NCI-H2227 (cell line): ENCODE measurements at regions not wholly inside any gene's neighbourhood (a gene's known extent, or its start where the extent isn't known, plus 50 kb on each side); places are given as distances from the start of the nearest gene placed in this dataset.
A peak's percentile ranks its signal among the peaks of the same experiment; 100 is the strongest.

Experiments used
- DNase-seq: peaks from one replicate; lab custom pipeline; 2025; ENCODE audit not compliant: unreplicated experiment; lab: John Stamatoyannopoulos, UW

DNA sequence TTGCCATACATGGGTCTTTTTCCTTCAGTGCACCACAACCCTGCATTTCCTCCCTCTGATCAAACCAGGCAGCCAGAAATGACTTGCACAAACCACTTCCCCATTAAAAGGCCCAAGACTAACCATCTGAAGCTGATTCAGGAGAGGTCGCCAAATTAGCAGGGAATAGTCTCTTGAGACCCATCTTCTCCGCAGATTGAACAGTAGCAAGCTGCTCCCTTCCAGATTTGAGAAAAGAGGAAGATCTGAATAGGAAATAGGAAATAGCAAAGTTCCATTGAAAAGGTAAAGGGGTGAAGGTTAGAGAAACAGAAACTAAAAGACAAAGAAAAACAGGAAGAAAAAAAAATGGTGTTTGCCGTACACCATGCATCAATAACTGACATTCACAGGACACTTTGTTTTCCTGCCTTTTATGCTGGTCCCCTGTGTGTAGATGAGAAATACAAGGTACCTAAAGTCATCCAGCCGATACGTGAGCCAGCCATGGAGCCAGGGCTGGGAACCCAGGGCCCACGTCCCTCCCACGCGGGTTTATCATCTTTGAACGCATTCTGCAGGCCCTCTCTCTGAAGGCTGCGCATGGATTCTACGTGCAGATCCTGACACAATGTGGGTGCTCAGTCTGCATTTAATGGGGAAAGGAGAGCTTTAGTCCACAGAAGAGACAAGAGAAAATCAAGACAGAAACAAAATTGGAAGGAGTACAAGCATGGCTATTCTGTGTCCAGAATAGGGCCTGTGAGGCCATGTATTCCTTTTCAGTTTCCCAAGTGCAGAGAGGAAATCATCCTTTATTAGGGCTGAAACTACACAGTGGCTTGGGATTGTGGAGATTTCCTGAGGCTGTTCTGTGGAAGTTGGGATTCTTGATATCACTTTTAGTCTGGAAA, 268.4 kb upstream of the NPVF start:
- no peak for DNase-seq

DNA sequence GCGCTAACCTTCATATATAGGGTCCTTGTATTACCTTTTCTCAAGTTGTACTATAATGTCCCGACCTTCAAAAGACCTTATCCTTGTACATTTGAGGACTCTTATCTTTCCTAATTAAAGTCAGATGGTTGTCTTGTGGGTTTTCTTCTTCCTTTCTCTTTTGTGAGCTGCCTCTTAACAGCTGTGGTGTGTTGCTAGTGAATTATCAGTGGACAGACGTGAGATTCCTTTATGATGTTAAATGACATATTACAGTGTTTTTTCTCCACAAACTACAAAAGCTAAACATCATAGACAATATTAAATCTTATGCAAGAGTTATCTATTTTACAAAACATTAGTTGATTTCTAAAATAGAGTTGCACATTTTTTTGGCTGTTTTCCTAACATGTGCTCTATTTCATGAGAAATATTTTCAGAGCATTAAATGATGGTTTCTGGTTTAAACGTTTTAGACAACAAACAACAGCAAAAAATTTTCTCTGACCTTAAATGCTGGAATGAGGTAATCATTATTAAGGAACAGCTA, 272.2 kb upstream of the NPVF start:
- DNase-seq: no peak

DNA sequence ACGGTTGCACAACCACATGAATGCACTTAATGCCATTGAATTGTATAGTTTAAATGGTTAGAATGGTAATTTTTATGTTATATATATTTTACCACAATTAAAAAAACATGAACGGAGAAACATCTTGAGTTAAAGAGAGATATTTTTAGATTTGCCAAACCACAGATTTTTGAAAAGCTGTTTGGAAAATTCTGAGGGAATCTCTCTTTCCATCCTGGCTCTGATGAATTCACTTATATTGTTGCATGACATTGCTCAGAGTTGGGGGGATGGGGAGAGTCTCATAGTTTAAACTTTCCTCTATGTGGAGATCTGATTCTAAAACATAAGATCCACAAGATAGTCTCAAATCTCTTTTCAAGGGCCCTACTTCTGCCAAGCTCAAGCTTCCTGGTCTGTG, 275.0 kb upstream of the NPVF start:
- no peak for DNase-seq

DNA sequence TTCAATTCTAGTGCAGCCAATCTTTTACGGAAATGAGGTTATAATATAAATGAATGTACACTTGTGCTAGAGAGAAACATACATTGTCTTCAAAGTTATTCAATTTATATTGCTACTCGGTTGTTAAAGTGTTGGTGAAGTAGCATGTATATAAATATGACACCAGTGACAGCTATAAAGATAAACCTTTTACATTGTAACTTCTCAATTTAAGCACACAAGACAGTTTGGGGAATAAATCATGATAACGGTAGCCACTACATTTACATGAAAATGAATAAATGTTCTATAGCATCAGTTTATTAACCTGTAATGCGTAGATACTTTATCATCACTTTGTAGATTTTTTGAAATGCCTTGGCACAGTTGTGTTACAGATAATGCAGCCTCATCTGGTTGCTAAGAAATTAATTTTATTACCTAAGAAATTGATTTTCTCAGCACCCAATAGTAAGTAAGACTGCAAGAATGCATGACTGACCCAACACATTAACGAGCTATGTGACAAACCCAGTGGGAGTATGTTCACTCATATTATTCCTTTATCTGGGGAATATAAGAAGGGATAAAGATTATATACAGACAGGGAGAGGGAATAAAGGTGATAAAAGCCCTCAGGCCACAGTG, 283.9 kb upstream of the NPVF start:
- DNase-seq: no peak

DNA sequence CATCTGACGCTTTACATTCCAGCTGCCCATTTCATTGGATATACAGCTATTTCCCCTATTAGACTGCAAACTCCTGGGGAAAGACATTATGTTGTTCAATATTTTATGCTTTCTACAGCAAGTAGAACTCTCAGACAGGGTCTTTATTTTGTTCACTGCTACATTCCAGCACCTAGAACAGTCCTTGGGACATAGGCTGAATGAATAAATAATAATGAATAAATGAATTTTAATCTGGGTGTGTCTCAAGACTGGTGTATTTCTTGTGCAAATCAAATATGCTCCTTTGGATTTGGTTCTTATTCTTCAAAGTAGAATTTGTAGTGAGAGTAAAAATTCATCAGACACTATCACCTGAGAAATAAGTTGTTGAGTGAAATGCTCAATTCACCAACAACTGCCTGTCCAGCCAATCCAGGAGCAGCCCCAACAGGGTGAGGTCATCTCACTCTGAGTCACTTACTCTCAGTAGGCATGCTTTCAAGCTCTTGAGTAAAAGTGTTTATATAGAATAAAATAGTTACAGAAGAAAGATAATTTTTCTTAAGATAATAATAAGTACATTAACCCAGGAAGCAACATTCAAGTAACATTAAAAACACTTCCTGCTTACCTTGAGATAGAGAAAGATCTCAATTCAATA, 287.5 kb upstream of the NPVF start:
- DNase-seq: no peak

DNA sequence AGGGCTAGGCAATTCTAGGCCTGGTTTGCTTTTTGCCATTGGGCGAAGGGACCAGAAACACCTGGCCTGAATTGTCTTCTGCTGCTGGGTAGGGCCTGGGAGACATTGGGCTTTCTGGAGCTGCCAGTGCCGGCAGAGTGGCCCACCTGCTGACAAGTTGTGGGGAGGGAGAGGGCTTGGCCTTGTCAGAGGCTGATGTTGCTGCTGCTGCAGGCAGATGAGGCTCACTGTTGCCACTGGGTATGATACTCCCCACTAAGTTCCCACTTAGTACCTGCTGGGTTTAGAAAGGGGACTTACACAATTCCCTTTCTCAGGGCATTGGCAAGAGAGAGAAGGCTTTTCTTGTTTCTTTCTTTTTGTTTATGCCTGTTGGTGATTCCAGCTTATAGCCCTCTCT, 289.6 kb upstream of the NPVF start:
- no peak for DNase-seq

DNA sequence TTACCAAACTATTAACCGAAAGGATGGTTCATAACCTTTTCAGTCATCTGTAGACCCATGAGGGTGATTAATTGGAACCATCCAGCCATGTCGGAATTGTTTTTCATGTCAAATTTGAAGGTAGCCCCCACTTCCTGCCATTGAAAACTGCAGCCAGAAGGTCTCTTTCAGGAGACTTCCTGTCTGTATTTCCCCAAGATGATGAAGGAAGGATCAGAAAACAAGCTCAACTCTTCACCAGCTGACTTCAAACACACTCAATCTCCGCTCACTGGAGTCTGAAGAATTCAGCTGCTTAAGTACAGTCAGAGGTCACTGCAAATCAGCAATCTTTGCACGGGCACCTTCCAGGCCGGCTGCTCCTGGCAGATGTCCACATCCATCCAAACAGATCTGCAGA, 291.7 kb upstream of the NPVF start:
- DNase-seq: no peak

DNA sequence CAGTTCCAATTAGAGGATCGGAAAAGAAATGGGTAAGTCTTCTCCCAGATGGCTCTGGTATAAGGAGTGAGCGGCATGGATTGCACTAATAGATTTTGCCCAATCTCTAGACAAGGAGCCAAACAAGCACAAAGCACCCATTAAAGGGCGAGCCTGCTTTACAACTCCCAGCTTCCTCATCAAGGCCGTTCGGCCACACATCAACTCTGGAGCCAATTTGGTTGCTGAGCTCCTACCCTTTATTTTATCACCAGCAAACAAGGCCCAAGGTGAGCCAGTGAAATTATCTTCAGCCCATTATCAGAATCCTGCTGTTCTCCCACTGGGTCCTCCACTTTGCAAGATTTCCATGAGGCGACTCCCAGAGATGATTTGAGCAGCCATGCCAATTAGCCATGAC, 292.2 kb upstream of the NPVF start:
- peak; percentile 81 for DNase-seq

DNA sequence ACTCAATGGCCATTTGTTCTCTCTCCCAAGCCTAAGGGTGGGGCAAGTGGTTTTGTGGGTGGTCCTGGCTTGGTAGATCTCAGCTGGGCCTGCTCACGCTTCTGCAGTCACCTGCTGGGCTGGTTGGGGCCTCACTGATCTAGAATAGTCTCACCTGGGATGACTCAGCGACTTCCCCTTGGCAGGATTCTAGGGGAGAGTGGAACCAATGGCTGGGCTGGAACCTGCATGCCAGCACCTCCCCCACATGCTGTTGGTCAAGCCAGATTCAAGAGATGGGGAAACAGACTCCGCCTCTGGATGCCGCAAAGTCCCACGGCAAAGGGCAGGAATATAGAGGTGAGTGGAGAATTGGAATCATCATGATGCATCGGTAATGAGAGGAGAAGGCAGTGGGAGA, 292.9 kb upstream of the NPVF start:
- peak; percentile 21 for DNase-seq

DNA sequence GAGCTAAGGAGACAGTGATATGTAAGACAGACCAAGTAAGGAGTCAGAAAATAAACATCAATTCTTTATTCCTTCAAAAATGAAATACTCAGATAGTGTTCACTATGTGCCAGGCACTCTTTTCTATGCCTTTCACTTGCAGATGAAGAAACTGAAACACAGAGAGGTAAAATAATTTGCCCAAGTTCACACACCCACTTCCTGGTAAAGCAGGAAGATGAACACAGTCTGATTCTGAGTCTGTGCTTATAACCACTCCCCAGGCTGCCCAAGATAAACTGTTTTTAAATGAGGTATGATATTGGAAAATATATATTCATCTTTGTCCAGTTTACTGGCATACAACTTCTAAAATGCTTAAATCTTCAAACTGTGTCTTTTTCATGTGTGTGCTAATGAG, 294.4 kb upstream of the NPVF start:
- no peak for DNase-seq

DNA sequence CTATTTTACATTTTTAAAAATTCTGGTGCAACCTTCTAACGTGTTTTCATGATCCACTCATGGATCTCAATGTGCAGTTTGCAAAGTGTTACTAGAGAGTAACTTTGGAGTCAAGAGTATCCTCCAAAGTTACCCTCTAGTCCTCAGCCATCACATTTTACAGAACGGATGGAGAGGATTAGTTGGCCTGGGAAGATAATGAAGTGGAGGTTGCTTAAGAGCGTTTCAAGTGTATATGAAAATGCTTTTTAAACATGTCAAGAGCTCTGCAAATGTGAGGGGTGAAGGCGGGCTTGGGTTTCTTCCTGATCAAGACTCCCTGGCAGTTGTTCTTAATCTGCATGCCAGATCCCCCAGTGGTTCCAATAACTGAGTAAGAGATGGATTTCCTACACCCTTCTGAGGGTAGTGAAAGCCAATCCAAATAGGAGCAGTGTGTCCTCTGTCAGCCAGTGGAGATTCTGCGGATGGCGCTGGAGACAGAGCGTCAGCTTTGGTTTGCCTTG, 299.4 kb upstream of the NPVF start:
- no peak for DNase-seq

DNA sequence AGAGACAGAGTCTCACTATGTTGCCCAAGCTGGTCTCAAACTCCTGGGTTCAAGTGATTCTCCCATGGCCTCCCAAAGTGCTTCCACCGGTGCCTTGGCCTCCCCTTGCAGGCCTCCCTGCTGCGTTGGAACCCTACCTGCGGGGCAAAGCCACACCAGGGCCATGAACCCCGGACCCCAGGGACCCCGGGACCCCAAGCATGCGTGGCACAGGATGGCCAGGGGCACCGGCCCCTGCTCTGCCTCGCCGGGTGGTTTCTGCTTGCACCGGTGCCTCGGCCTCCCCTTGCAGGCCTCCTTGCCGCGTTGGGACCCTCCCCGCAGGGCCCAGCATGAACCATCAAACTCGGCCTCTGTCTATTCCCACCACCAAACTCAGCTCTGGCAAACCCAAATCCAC, 301.0 kb upstream of the NPVF start:
- no peak for DNase-seq

DNA sequence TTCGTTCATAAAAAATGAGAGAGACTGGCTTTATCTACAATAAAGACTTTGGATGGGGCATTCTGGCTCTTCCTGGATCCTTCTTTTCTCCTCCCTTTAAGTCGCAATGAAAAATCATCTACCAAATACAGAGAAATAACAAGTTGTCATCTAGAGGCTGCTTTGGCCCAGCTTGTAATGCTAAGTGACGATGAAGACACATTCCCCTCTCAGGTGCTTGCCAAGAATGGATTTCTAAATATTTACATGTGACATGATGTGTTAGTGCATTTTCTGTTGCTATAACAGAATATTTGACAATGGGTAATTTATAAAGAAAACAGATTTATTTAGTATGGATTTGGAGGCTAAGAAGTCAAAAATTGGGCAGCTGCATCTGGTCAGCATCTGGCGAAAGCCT, 308.6 kb upstream of the NPVF start:
- no peak for DNase-seq

DNA sequence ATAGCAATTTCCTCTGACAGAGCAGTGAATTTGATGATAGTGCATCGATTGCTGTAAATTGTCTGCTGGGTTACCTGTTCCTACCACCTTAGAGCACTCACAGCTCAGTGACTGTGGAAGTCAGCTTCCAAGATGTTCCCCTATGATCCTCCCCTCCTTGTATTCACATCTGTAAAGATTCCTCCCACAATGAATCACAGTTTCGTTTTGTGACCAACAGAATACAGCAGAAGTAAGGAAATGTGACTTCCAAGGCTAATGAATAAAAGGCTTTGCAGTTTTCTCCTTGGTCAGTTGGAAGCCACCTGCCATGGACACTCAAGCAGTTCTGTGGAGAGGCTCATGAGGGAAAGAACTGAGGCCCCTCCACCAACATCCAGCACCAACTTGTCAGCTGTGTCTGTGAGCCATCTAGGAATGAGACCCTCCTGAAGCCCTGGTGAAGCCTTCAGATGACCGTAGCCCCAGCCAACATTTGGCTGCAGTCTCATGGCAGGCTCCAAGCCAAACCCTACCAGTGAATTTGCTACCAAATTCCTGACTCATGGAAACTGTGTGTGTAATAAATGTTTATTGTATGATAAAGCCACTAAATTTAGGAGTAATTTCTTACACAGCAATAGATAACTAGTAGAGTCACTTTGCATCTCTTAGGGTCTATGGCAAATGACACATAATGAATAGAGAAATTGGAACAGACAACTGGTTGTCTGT, 309.5 kb upstream of the NPVF start:
- no peak for DNase-seq

DNA sequence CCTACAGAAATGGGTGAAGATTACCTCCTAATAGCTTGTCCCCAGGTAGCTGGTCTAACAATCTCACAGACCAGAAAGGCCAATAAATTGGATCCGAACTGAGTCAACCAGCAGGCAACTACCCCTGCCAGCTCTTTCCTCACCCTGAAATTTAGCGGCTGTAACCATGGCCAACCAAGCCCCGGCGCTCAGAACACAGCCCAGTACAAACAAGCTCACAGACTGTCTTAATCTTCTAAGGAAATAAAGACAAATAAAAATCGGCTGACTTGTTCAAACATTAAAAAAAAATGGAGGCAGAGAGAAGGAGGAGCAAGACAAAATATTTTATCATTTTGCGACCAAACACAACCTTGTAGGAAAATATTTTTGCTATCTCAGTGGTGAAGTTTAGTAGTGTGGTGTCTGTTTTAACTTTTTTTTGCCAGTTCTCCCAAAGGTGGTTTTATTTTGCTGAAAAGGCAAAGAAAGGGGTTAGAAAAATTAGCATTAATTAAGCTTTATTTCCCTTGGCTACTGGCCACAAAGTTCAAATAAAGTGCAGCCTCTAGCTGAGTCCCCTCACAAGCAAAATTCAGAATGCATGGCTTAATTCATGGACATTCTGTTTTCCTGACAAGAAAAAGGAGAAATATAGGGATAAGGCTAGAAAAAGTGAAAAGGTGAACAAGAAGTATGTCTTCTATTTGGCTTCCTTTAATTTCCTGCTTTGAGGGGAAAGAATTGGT, 313.0 kb upstream of the NPVF start:
- DNase-seq: no peak

DNA sequence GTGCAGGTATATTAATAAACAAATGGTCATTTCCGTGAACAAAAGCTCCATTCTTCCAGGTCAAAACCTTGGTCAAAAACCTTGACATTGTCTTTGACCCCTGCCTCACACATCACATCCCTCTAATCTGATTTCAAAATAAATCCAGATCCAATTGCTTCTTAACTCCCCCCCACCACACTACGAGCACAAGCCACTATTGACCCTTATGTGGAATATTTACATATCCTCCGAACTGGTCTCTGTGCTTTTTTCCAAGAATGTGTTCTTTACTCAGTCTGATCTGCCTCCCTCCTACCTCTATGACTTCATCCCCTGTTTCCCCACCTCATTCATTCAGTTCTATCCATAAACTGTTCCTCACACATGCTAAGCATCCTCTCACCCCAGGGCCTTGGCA, 313.6 kb upstream of the NPVF start:
- DNase-seq: no peak

DNA sequence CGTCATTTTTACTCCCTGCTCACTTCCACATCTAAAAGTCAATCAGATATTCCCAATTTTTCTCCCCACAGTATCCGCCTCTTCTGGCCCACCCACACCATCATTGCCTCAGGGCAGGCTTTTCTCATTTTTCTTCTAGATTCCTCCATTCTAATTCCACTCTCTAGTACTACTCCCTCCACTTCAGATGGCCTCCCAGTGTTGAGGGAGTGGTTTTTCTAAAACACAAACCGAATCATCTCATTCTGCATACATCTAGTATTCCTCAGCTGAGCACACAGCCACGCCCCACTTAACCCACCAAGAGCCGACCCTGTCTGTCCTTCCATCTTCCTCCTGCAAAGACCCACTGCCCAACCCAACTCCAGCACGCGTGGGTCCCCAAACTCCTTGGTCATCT, 314.9 kb upstream of the NPVF start:
- no peak for DNase-seq

DNA sequence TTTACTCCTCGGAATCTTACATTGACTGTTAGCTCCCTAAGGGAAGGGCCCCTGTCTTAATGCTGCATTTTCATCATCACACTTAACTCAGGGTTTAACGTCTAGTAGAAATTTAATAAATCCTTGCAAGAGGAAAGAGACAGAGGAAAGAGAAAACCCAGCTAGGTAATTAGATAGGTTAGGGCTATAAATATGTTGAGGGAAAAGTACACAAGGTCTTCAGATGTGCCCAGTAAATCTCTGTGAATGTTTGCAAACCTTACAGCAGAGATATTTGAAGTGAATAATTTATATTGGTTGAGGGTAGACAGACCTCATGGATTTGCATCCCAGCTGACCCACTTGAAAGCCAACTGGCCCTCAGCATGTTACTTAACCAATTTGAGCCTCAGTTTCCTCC, 315.5 kb upstream of the NPVF start:
- DNase-seq: no peak

DNA sequence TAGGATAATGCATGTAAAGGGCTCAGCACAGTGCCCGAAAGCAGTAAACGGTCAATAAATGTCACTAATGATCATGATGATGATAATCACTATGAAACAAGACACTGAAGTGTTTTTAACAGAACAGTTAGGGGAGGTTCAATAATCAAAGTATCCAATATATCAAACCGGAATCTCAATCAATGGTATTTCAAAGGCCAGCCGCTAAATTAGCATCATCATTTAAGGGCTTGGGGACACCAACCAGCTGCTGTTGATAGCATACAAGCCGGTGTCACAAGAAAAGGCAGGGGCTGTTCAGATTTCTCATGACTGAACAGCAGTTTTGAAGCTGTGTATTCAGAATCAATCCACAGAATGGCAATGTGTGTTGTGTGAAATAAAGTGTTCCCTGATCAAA, 316.0 kb upstream of the NPVF start:
- DNase-seq: no peak
